ENCODE measurements at regions not wholly inside any gene's neighbourhood (a gene's known extent, or its start where the extent isn't known, plus 50 kb on each side); places are given as distances from the start of the nearest gene placed in this dataset.

- DNase-seq (ENCODE audit: low read depth) = no peak
- TF ChIP-seq, protein P1, sequence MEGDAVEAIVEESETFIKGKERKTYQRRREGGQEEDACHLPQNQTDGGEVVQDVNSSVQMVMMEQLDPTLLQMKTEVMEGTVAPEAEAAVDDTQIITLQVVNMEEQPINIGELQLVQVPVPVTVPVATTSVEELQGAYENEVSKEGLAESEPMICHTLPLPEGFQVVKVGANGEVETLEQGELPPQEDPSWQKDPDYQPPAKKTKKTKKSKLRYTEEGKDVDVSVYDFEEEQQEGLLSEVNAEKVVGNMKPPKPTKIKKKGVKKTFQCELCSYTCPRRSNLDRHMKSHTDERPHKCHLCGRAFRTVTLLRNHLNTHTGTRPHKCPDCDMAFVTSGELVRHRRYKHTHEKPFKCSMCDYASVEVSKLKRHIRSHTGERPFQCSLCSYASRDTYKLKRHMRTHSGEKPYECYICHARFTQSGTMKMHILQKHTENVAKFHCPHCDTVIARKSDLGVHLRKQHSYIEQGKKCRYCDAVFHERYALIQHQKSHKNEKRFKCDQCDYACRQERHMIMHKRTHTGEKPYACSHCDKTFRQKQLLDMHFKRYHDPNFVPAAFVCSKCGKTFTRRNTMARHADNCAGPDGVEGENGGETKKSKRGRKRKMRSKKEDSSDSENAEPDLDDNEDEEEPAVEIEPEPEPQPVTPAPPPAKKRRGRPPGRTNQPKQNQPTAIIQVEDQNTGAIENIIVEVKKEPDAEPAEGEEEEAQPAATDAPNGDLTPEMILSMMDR (IDR thresholded peaks at IDR 0.05; ENCODE audit: insufficient read depth, low read depth, low read length, missing control alignments) = no peak
- no peak overlapping the region for H3K4me3 ChIP-seq (ENCODE audit: low read length)
These were observed 118.0 kb upstream of the ARID1B start for GRCh38 chr6:156658966-156659821.

DNA sequence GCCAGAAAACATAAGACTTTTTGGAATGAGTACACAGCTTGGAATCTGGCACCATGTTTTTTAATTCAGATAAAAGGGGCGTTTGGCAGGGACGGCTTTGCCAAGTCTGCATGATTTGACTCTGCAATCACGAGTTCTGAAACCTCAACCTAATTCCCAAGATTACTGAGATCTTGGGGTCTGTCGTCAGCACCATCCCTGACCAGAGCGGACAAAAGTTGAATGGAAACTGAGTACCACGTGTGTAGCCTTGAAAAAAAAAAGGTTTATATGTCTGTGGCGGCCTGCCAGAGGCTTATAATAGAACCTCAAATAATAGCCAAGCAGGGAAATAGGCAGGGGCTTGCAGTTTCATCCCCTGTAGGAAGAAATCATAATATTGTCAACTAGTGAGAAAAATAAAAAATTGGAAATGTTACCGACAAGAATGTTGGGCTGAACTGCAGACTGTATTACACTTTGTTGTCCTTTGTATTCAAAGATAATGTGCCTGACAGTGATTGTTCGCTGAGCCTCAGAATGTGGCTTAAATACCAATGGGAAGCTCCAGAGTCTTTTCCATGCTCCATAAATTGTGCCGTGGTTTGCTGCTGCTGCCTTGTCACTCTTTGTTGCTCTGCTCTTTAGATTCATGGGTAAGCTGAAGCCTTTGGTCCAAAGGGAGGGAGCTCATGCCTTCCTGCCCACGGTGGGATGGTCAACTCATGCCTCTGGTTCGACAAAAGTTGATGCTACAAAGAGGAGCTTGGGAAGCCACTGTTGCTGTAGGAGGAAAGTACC lies 118.8 kb upstream of the ARID1B start:
- TF ChIP-seq, protein P1 (IDR thresholded peaks at IDR 0.05; ENCODE audit: insufficient read depth, low read depth, low read length, missing control alignments) = no peak
- H3K4me3 ChIP-seq (ENCODE audit: low read length) = no peak overlapping the region
- DNase-seq (ENCODE audit: low read depth) = no peak

DNA sequence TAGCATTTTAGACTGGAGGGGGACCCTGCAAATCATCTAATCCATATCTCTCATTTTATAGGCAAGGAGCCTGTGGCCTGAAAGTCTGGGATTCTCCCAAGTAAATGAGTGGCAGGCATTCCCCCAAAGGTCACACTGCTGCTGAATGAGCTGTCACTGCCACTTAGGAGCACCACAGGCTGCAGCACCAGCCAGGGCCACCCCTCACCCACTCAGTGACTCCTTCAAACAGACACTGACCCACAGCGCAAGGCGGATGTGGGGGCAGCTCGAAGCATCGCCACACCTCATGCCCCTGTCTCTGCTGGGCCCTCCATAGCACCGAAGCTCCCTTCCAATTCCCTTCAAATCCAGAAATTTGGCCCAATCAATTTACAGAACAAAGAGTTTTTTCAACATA lies 119.9 kb upstream of the ARID1B start:
- no peak overlapping the region for H3K4me3 ChIP-seq (ENCODE audit: low read length)
- DNase-seq (ENCODE audit: low read depth) = no peak
- TF ChIP-seq, protein P1 (IDR thresholded peaks at IDR 0.05; ENCODE audit: insufficient read depth, low read depth, low read length, missing control alignments) = no peak

GRCh38 chr6:156654919-156655918 lies 122.0 kb upstream of the ARID1B start:
- TF ChIP-seq, protein P1 (IDR thresholded peaks at IDR 0.05; ENCODE audit: insufficient read depth, low read depth, low read length, missing control alignments) = no peak
- H3K4me3 ChIP-seq (ENCODE audit: low read length) = no peak overlapping the region
- DNase-seq (ENCODE audit: low read depth) = no peak

DNA sequence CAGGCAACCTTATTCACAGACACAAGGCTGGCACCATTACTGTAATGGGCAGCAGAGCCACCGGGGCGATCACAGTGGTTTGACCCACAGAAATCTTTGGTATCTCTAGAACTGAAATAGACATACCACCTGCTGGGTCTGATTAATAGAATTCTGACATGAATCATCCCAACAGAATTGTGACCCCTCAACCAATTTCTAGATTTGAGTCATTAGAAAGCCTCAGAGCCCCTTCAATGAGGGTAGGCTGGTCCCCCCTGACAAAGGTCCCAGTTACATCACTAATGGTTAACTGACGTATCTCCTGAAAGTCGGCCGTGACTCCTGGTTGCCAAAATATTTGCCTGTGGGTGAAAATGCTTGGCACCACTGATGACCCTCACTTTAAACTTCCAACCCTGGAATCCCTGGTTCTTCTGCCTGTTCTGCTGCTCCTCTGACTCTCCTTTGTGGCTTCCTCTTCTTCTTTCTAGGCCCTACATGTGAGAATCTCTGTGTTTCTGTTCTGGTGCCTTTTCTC lies 124.9 kb upstream of the ARID1B start:
- TF ChIP-seq, protein P1 (IDR thresholded peaks at IDR 0.05; ENCODE audit: insufficient read depth, low read depth, low read length, missing control alignments) = no peak
- no peak for DNase-seq (ENCODE audit: low read depth)
- no peak overlapping the region for H3K4me3 ChIP-seq (ENCODE audit: low read length)

DNA sequence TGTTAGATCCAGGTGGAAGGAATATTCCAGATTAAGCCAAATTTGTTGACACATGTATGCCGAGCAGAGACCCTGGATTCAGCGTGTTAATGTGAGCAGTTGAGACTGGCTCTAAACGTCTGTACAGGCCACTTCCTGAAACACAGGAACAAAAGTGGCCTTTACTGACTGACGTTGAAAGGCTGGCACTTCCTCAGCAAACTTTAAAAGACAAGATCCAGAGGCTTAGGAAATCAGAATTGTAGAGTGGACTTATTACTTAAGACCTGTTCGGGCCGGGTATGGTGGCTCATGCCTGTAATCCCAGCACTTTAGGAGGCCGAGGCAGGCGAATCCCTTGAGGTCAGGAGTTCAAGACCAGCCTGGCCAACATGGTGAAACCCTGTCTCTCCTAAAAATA lies 125.7 kb upstream of the ARID1B start:
- no peak overlapping the region for H3K4me3 ChIP-seq (ENCODE audit: low read length)
- TF ChIP-seq, protein P1 (IDR thresholded peaks at IDR 0.05; ENCODE audit: insufficient read depth, low read depth, low read length, missing control alignments) = no peak
- DNase-seq (ENCODE audit: low read depth) = no peak
